ENCODE measurements at regions not wholly inside any gene's neighbourhood (a gene's known extent, or its start where the extent isn't known, plus 50 kb on each side); places are given as distances from the start of the nearest gene placed in this dataset.

DNA sequence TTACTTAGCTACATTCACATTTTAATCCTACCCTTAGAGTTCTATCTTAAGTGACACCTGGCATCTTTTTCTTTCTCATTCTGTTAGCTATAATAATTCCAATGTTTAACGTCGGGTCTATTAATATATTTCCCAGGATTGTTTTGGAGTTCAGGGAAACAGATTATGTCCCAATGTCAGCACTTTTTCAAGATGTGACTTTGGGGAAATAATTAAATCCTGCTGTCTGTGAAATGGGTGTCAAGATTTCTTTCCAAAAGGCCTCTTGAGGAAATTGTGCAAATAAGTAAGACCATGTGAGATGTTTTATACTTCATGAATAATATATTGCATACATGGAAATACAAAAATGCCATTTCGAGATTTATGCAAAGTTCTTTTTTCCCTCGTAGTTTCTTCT is 887.6 kb upstream of the SEL1L start:
- Mint-ChIP-seq H3K27ac (no peak overlapping the region), H3K27me3 (ENCODE audit: low read depth in 2 of 2) (no peaks in the 10 kb centered on the region), H3K4me3 (no peak overlapping the region), H3K4me1 (no peaks in the 10 kb centered on the region), H3K9me3 (peaks cover 10 to 18% of the 10 kb centered on the region in 2 donors), H3K36me3 (peaks cover 26% of the 10 kb centered on the region)
- Histone ChIP-seq H3K27ac (ENCODE audit: low read length) (no peak overlapping the region), H3K27me3 (ENCODE audit: control insufficient read depth, insufficient read depth, low read length) (no peaks in the 10 kb centered on the region), H3K36me3 (ENCODE audit: control insufficient read depth, insufficient read depth, low read length) (no peaks in the 10 kb centered on the region), H3K4me1 (ENCODE audit: control insufficient read depth, insufficient read depth, low read length) (no peaks in the 10 kb centered on the region), H3K9me3 (ENCODE audit: control insufficient read depth, insufficient read depth, low read length) (peaks cover 13% of the 10 kb centered on the region), H3K4me3 (ENCODE audit: low read length) (no peak overlapping the region)
- ATAC-seq = no peak
- WGBS (ENCODE audit: insufficient coverage) = 69% methylated on average over 4 of the region's 4 CpGs
- intact Hi-C loops (cut with micrococcal nuclease) = no loop called here
- no peak for TF ChIP-seq CTCF (IDR thresholded peaks at IDR 0.05)
- DNase-seq = no peak

DNA sequence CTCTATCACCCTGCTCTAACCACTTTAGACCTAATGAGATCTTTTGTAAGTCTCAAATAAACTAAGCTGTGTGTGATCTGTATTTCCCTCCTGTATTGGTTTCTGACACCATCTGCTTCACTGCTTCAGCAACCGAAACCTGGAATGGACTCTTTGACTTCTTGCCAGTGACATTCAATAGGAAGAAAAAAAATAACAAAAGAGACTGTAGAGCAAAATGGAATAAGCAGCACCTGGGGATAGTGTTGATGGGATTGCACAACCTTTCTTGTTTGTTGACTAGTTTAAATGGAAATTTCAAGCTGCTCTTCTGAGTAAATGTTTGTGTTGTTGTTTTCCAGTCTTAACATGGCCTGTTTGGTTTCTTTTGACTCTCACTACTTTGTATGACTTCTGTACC is 888.6 kb upstream of the SEL1L start:
- Mint-ChIP-seq H3K9me3 (peaks cover 8 to 21% of the 10 kb centered on the region in 2 donors), H3K27ac (no peak overlapping the region), H3K36me3 (peaks cover 19% of the 10 kb centered on the region), H3K4me3 (no peak overlapping the region), H3K27me3 (ENCODE audit: low read depth in 2 of 2) (no peaks in the 10 kb centered on the region), H3K4me1 (no peaks in the 10 kb centered on the region)
- 92% methylated on average over 1 of the region's 1 CpG for WGBS (ENCODE audit: insufficient coverage)
- intact Hi-C loops (cut with micrococcal nuclease) = no loop called here
- Histone ChIP-seq H3K27ac (ENCODE audit: low read length) (no peak overlapping the region), H3K4me3 (ENCODE audit: low read length) (no peak overlapping the region), H3K9me3 (ENCODE audit: control insufficient read depth, insufficient read depth, low read length) (peaks cover 13% of the 10 kb centered on the region), H3K27me3 (ENCODE audit: control insufficient read depth, insufficient read depth, low read length) (no peaks in the 10 kb centered on the region), H3K36me3 (ENCODE audit: control insufficient read depth, insufficient read depth, low read length) (no peaks in the 10 kb centered on the region), H3K4me1 (ENCODE audit: control insufficient read depth, insufficient read depth, low read length) (no peaks in the 10 kb centered on the region)
- TF ChIP-seq CTCF (IDR thresholded peaks at IDR 0.05) = no peak
- no peak for DNase-seq
- ATAC-seq = no peak

DNA sequence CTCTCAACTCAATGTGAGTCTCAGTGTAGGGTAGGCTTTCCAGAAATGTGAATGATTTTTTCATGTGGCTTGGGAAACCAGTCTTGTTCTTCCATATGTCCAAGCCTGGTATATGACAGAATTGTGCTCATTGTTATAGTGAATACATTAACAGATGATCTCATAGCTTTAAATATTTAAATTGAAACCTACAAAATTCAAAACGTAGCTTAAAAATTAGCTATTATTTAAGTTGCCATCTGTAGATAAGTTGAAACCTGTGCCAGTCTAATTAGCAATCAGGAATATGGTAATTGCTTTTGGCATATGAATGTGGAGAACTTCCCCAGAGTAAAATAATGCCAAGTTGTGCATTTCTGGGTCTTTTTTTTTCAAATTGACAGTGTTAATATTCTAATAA is 891.6 kb upstream of the SEL1L start:
- no peak for ATAC-seq

More for the DNA sequence above, 891.6 kb upstream of the SEL1L start:
- WGBS (ENCODE audit: insufficient coverage) = no CpG with 5 or more reads among the region's 1 CpG
- Histone ChIP-seq H3K4me3 (ENCODE audit: low read length) (no peak overlapping the region), H3K9me3 (ENCODE audit: control insufficient read depth, insufficient read depth, low read length) (peaks cover 6% of the 10 kb centered on the region), H3K4me1 (ENCODE audit: control insufficient read depth, insufficient read depth, low read length) (no peaks in the 10 kb centered on the region), H3K27ac (ENCODE audit: low read length) (no peak overlapping the region), H3K27me3 (ENCODE audit: control insufficient read depth, insufficient read depth, low read length) (no peaks in the 10 kb centered on the region), H3K36me3 (ENCODE audit: control insufficient read depth, insufficient read depth, low read length) (no peaks in the 10 kb centered on the region)
- peaks cover 8 to 22% of the 10 kb centered on the region in 2 donors for H3K9me3 Mint-ChIP-seq
- no peaks in the 10 kb centered on the region for H3K27me3 Mint-ChIP-seq (ENCODE audit: low read depth in 2 of 2)
- TF ChIP-seq CTCF (IDR thresholded peaks at IDR 0.05) = no peak
- H3K36me3 Mint-ChIP-seq = peaks cover 11% of the 10 kb centered on the region
- no peaks in the 10 kb centered on the region for H3K4me1 Mint-ChIP-seq
- H3K27ac Mint-ChIP-seq = no peak overlapping the region
- intact Hi-C loops (cut with micrococcal nuclease) = no loop called here
- DNase-seq = no peak
- H3K4me3 Mint-ChIP-seq = no peak overlapping the region

All from natural killer cell (primary cell).